ENCODE measurements at regions not wholly inside any gene's neighbourhood (a gene's known extent, or its start where the extent isn't known, plus 50 kb on each side); places are given as distances from the start of the nearest gene placed in this dataset.

- no peak for TF ChIP-seq POLR2A (IDR thresholded peaks at IDR 0.05; ENCODE audit: low read depth, low read length)
- no peak for TF ChIP-seq CTCF (conservative IDR thresholded peaks at IDR 0.05; ENCODE audit: low read depth, low read length)
- no peak for TF ChIP-seq RAD21 (IDR thresholded peaks at IDR 0.05; ENCODE audit: low read length)
- no peak for TF ChIP-seq NFE2L2 (IDR thresholded peaks at IDR 0.05; ENCODE audit: low read depth, low read length)
Observed at GRCh38 chr16:74188856-74189255, 107.8 kb upstream of the PSMD7 start.
